ENCODE measurements at regions not wholly inside any gene's neighbourhood (a gene's known extent, or its start where the extent isn't known, plus 50 kb on each side); places are given as distances from the start of the nearest gene placed in this dataset.
"Not testable (repeated sequence)": the region's sequence is repeated elsewhere in the genome, so short reads cannot be mapped to it uniquely, and the experiment has no call there.

GRCh38 chr13:82993417-82993816 lies 888.9 kb downstream of the SLITRK1 start:
- no peak for DNase-seq

DNA sequence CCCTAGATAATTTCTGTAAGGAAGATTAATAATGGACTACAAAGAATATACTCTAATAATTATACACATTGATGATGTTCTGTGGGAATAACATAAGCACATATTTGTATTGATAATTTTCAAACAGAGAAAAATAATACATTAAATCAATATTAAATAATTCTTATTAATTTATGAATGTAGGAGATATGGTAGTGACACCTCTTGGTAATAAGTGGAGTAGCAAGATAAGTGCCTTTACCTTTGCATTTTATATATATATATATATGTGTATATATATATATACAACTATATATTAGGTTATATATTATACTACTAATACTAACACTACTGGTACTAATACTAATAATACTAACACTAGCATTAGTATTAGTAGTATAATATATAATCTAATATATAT lies 905.8 kb downstream of the SLITRK1 start:
- no peak for DNase-seq

- DNase-seq: no peak
Observed at GRCh38 chr13:82963226-82964099, 918.8 kb downstream of the SLITRK1 start.

GRCh38 chr13:82962397-82962796 lies 919.9 kb downstream of the SLITRK1 start:
- no peak for DNase-seq

GRCh38 chr13:82961757-82962156 lies 920.5 kb downstream of the SLITRK1 start:
- no peak for DNase-seq

DNA sequence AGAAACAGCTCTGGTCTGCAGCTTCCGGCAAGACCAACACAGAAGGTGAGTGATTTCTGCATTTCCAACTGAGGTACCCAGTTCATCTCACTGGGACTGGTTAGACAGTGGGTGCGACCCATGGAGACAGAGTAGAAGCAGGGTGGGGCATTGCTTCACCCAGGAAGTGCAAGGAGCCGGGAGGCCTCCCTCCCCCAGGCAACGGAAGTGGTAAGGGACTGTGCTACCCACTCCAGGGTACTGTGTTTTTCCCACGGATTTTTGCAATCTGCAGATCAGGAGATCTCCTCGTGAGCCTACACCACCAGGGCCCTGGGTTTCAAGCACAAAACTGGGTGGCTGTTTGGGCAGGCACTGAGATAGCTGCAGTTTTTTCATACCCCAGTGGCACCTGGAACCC lies 929.9 kb downstream of the SLITRK1 start:
- not testable (repeated sequence) for DNase-seq

GRCh38 chr13:82947683-82948082 lies 934.6 kb downstream of the SLITRK1 start:
- no peak for DNase-seq

DNA sequence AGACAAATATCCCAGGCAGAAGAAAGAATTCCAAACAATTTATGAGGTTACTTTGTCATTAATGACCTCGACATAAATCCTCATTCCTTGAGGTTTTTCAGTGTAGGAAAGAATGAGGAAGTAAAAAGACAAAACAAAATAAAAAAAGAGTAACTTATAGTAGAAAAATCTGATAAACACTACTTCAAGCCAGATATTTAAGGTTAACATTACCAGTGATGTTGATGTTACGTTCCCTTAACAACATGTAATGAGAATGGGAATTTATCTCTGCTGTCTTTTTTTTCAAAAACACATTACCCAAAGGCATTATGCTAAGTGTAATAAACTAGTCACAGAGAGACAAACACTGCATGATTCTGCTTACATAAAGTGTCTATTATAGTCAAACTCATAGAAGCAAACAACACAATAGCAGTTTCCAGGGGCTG lies 935.1 kb downstream of the SLITRK1 start:
- DNase-seq: no peak

- DNase-seq: no peak
Observed at GRCh38 chr13:82938644-82939043, 943.6 kb downstream of the SLITRK1 start.

DNA sequence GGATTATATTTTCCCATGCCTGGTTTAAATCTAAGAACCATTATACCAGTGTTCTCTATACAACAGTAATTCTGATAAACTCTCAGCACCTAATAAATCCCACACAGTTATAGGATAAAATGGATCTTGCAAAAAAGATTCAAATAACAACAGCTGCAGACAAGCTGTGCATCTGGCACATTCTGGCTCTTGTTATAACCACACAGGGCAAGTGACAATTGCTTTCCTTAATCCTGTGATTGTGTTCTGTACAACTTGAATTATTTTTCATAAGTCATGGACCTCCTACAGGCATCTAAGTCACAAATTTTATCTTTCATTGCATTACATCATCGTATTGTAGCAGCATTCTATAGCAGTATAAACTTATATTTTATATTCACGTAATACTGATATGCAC lies 948.3 kb downstream of the SLITRK1 start:
- no peak for DNase-seq

GRCh38 chr13:82925114-82925513 lies 957.2 kb downstream of the SLITRK1 start:
- no peak for DNase-seq

- no peak for DNase-seq
Observed at GRCh38 chr13:82917984-82918383, 964.3 kb downstream of the SLITRK1 start.

- DNase-seq: no peak
Observed at GRCh38 chr13:82912564-82912963, 969.7 kb downstream of the SLITRK1 start.

GRCh38 chr13:82905071-82905470 lies 977.2 kb downstream of the SLITRK1 start:
- no peak for DNase-seq

GRCh38 chr13:82900453-82900852 lies 981.8 kb downstream of the SLITRK1 start:
- no peak for DNase-seq

GRCh38 chr13:82898586-82898985 lies 983.7 kb downstream of the SLITRK1 start:
- no peak for DNase-seq

GRCh38 chr13:82879921-82880320 lies 1002.4 kb downstream of the SLITRK1 start:
- no peak for DNase-seq

GRCh38 chr13:82878536-82878935 lies 1003.7 kb downstream of the SLITRK1 start:
- no peak for DNase-seq

DNA sequence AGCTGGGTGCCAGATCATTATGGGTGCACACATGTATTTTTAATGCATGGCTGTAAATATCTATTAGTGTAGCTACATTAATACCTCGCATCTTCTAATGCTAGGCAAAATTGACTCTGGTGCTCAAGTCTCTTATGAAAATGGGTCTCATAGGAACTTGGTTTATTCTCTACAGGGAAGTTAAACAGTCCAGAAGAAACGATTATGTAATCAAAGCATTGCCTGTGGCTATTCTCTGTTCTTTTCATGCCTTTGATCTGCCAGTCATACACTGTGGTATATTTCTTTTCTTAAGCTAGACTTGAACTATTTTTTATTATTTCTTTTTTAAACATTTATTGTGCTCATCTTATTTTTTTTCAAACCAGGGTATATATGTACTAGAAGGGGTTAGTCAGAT lies 1015.0 kb downstream of the SLITRK1 start:
- no peak for DNase-seq

- no peak for DNase-seq
Observed at GRCh38 chr13:82850644-82851043, 1031.6 kb downstream of the SLITRK1 start.

DNA sequence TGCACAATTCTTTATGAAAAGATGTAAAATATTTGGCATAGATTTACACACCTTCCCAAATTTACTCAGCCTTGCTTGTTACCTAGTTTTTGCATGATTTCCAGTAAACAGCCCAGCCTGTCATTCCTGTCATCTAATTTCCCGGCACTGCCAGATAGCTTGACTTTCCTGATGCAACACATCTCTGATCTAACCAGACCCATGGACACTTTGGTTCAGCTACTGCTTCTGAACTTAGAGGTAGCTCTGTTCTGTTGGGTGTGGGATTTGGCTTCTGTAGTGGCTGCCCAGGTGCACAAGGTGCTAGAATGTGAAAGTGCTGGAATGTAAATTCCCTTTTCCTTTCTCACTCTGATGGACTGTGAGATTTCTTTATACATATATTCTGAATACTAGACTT lies 1033.5 kb downstream of the SLITRK1 start:
- no peak for DNase-seq

DNA sequence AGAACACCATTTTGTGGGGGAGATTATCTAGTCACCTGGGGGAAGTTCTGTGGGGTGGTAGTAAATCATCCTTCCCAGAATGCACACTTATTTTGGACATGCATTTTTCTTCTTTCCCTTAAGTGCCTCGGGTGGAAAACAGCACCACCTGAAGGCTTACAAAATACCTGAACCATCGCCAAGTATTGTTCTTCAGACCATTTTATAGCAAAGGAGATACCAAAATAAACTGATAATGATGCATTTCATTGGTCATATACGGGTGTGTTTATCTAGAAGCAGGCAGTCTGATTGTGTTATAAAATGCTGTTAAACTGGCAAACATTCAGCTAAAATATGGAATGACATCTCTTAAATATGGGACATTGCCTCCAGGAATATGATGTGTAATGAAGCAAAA lies 1034.7 kb downstream of the SLITRK1 start:
- no peak for DNase-seq

- no peak for DNase-seq
Observed at GRCh38 chr13:82833923-82834322, 1048.4 kb downstream of the SLITRK1 start.

Data from anterior cingulate cortex (tissue), 58 donors.